Jurkat, Clone E6-1 (cell line): ENCODE measurements at regions not wholly inside any gene's neighbourhood (a gene's known extent, or its start where the extent isn't known, plus 50 kb on each side); places are given as distances from the start of the nearest gene placed in this dataset.
"Not testable (repeated sequence)": the region's sequence is repeated elsewhere in the genome, so short reads cannot be mapped to it uniquely, and the experiment has no call there.

Experiments
- DNase-seq: peaks from one replicate; pipeline ENCODE4 v3.0.0-alpha.2; 2011; ENCODE audit warnings: low read depth, low spot score
- H3K4me3 ChIP-seq: 2 replicates; pipeline ENCODE4 v1.5.1; 2011; ENCODE audit warnings: mild to moderate bottlenecking, low read length, control low read depth, moderate library complexity

DNA sequence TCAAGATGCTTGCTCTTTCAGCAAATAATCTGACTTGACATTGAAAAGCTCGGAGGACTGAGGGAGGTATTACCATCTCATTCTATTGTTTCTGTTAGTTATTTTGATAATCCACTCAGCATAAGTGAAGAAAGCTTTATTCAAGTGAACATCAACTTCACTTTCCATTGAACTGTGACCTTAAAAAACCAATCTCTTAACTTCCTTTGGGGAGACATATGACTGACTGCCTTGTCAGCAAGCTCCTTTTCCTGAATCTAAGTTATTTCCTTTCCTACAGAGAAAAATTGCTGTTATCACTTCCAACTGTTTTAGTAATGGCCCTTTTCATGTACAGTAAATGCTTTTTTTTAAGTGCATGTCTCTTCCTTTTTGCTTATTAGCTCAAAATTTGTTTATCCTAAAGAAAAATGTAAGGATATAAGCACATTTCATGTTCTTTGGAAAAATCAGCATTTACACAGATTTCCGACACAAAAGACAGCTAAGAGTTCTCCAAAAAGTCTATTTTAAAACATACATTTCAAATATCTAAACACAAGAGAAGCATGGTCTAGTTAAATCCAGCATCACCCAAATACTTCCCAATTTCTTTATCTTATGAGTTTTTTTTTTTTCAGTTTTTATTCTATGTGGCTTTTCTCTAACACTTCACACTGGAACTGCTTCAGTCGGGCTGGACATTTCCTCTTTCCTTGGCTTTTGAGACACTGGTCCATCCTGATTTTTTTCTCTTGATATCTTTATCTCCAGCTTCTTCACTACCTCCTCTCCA is 117.9 kb upstream of the DAB2 start:
- no peak for DNase-seq

DNA sequence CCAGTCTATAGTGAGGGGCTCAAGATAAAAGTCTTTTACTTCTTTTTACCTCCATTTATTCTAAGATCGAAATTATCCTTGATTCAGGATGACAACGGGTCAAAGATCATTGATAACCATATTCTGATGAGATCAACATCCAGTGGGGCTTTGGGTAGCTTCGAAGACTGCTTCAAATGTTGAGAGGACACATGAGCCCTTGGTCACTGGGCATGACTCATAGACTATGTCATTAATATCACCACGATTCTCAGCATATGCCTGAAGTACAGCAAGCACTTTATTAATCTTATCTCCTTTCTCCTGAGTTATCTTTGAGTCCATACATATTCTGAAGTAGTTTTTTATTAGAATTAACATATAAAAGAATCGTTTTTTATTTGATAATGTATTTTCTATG is 117.1 kb upstream of the DAB2 start:
- DNase-seq, result no peak
- no peak overlapping the region for H3K4me3 ChIP-seq

More for the DNA sequence above, 117.9 kb upstream of the DAB2 start:
- H3K4me3 ChIP-seq, result no peak overlapping the region

DNA sequence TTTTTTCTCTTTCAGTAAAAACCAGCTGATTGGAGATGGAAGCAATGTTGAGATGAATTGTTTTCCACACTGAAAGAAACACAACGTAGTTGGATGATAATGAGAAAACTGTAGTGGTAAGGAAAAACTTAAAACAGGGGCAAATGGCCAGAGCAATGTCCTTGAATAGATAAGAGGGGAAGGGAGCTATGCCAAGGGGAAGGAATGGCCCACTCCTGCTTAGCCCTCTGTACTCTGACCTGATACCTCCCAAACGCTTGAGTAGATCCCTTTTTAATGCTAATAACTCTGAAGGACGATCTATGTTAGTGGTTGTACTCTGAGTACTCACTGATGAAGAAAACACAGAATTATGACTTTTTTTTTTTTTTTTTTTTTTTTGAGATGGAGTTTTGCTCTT is 114.7 kb upstream of the DAB2 start:
- DNase-seq, result no peak

DNA sequence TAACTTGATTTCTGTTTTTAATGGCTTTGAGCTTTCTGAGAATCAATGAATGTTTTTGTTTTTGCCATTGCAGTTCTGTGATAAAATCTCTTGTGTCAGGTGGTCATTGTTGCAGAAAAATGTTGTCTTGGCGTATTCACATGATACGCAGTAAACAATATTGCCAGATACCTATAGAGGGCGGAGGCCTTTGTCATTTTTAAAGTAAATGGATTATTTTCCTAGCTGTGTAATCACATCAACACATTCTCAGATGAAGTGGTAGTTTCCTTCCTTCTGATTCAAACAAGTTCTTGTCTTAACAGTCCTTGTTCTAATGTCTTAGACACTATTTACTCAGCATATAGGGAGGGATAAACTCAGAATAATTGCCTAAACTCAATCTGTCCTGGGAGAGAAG is 109.9 kb upstream of the DAB2 start:
- no peak overlapping the region for H3K4me3 ChIP-seq
- DNase-seq, result no peak

More for the DNA sequence above, 114.7 kb upstream of the DAB2 start:
- no peak overlapping the region for H3K4me3 ChIP-seq

GRCh38 chr5:39533749-39534148 is 109.0 kb upstream of the DAB2 start:
- no peak for DNase-seq
- no peak overlapping the region for H3K4me3 ChIP-seq

DNA sequence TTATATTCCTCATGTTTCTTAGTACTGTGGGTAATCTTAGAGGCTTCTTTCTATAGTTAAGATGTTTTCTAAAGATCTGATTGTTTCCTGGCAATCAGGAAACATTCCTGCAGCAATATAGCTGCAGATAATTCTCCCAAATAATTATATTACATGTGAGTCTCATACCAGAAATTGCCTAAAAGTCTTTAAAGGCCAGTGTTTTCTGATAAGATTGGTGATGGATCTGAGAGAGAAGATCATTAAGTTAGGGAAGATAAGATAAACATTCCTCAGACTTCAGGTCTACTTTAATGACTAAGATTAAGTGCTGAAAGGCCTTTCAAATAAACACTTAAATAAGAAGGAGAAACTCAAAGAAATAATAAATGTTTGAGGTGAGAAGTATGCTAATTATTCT is 107.7 kb upstream of the DAB2 start:
- no peak for DNase-seq
- no peak overlapping the region for H3K4me3 ChIP-seq

- no peak overlapping the region for H3K4me3 ChIP-seq
Observed at GRCh38 chr5:39531306-39531705, 106.5 kb upstream of the DAB2 start.

DNA sequence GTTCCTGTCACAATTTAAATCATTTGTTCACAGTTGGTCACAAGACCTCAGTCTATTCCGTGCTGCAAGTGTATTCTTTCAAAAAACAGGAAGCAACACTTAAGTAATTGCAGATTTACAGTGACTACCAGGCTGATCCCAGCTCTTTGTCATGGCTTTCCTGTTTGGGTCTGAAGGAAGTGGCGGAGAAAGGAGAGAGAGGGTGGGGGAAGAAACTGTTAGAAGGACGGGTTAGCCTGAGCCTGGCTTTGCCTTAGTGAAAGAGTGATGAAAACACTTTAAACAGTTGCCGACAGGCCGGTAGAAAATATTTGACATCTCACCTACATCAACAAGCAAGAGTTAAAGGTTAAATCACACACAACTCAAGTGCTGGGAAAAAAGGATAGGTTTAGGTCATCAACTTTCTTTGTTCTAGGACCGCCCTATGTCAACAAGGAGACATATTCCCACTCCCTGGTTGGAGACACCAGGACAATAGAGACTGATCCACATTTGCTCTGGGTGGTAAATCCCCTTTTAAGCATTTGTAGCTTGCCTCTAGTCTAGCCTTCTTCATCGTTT is 102.2 kb upstream of the DAB2 start:
- no peak for DNase-seq
- H3K4me3 ChIP-seq, result no peak overlapping the region

More at GRCh38 chr5:39531306-39531705, 106.5 kb upstream of the DAB2 start:
- no peak for DNase-seq

DNA sequence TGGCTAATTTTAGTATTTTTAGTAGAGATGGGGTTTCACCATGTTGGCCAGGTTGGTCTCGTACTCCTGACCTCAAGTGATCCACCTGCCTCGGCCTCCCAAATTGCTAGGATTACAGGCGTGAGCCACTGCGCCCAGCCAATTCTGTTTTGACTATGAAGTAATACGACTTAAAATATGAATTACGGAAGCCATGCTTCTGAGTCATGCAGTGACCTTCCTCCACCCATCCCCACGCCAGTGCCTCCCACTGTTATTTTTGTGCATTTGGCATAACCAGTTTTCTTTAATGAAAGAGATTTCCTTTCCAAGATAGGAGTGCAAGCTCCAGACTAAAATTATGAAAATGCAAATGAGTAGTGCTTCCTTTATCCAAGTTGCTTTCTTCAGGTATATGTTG is 101.0 kb upstream of the DAB2 start:
- DNase-seq, H3K4me3 ChIP-seq: not testable (repeated sequence)

- no peak overlapping the region for H3K4me3 ChIP-seq
- DNase-seq, result no peak
Observed at GRCh38 chr5:39525271-39525670, 100.5 kb upstream of the DAB2 start.

- no peak for DNase-seq
- no peak overlapping the region for H3K4me3 ChIP-seq
Observed at GRCh38 chr5:39523821-39524220, 99.0 kb upstream of the DAB2 start.

GRCh38 chr5:39521940-39522590 is 97.3 kb upstream of the DAB2 start:
- no peak for DNase-seq
- H3K4me3 ChIP-seq, result no peak overlapping the region

- no peak for DNase-seq
- no peak overlapping the region for H3K4me3 ChIP-seq
Observed at GRCh38 chr5:39521098-39521860, 96.5 kb upstream of the DAB2 start.

- no peak for DNase-seq
- no peak overlapping the region for H3K4me3 ChIP-seq
Observed at GRCh38 chr5:39520232-39520572, 95.4 kb upstream of the DAB2 start.

GRCh38 chr5:39519566-39520231 is 94.9 kb upstream of the DAB2 start:
- no peak overlapping the region for H3K4me3 ChIP-seq
- no peak for DNase-seq

DNA sequence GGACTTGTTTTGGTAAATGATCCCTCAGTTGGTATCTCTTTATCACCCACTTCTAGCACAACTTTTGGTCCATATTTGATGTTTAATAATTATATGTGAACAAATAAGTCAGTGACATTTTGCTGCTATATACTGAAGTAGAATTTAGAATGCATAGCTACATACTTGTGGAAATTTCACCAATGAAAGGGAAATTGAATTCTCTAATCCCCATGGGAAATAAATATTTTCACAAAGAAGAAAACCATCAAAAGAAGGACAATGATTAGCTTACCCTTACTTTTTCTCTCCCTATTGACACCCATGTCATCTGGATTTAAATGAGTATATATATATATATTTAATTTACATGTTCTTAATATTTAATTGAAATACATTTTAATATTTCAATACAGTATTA is 94.3 kb upstream of the DAB2 start:
- DNase-seq, result no peak
- H3K4me3 ChIP-seq, result no peak overlapping the region

DNA sequence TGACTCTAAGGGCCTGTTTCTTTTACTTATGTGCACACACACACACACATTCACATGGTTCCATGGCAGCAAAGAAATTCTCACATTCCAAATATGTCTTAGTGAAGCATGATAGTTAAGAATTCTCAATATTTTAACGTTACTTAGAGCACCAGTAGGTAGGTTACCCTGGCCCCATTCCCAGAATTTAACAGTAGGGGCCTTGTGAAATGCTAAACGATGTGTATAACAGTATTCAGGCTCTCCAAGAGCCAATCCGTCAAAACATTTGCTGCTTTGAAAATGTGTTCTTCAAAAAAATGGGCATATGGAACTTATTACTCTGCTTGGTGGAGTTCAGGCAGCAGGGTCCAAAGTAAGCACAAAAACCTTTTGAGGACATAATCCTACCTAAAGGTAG is 93.7 kb upstream of the DAB2 start:
- no peak overlapping the region for H3K4me3 ChIP-seq

GRCh38 chr5:39517800-39518199 is 93.0 kb upstream of the DAB2 start:
- H3K4me3 ChIP-seq, result no peak overlapping the region
- DNase-seq, result no peak

More for the DNA sequence above, 93.7 kb upstream of the DAB2 start:
- no peak for DNase-seq

DNA sequence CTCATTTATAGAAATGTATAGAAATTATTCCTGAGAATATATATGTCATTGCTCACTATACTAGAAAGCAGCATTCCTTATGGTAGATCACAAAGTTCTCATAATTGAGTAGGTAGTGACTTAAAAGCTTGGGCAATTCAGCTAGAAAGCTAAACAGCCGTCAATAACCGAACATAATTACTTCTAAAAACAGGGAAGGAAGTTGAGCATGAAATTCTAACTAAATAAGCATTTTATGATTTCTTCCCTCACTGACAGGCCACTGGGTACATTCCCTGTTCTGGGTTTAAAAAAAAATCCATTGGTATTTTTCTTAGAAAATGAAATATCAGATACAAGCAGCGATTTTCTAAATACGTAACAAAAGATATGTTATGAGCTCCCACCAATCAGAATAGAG is 91.1 kb upstream of the DAB2 start:
- no peak for DNase-seq
- H3K4me3 ChIP-seq, result no peak overlapping the region
